ENCODE measurements at regions not wholly inside any gene's neighbourhood (a gene's known extent, or its start where the extent isn't known, plus 50 kb on each side); places are given as distances from the start of the nearest gene placed in this dataset.
"Not testable (repeated sequence)": the region's sequence is repeated elsewhere in the genome, so short reads cannot be mapped to it uniquely, and the experiment has no call there.

- ChIA-PET CTCF (no interaction called here), POLR2A (no interaction called here)
- no peaks in the 10 kb centered on the region for H3K27me3 ChIP-seq (ENCODE audit: insufficient read depth, low read length, poor library complexity, severe bottlenecking)
- H3K9me3 Mint-ChIP-seq: peaks cover 0 to 18% (median 5%) of the 10 kb centered on the region in 5 donors
- H3K27ac Mint-ChIP-seq: no peak overlapping the region
- H3K9me3 ChIP-seq (ENCODE audit: low read length): no peaks in the 10 kb centered on the region
- no peaks in the 10 kb centered on the region for H3K4me1 Mint-ChIP-seq
- no peak overlapping the region for H3K4me3 Mint-ChIP-seq
- no peaks in the 10 kb centered on the region for H3K27me3 Mint-ChIP-seq
- H3K27ac ChIP-seq (ENCODE audit: low read depth, low read length): no peak overlapping the region
- H3K4me1 ChIP-seq (ENCODE audit: insufficient read depth, low read length): no peaks in the 10 kb centered on the region
- H3K36me3 Mint-ChIP-seq: no peaks in the 10 kb centered on the region
- no peaks in the 10 kb centered on the region for H3K36me3 ChIP-seq (ENCODE audit: insufficient read depth, low read length)
- no peak overlapping the region for H3K4me3 ChIP-seq (ENCODE audit: low read length)
- no peak for DNase-seq
These were observed 342.6 kb upstream of the VCX start for GRCh38 chrX:7500386-7500785.

- Histone ChIP-seq H3K4me3 (ENCODE audit: low read length) (no peak overlapping the region), H3K27ac (ENCODE audit: low read depth, low read length) (no peak overlapping the region), H3K9me3 (ENCODE audit: low read length) (no peaks in the 10 kb centered on the region), H3K36me3 (ENCODE audit: insufficient read depth, low read length) (no peaks in the 10 kb centered on the region), H3K4me1 (ENCODE audit: insufficient read depth, low read length) (no peaks in the 10 kb centered on the region), H3K27me3 (ENCODE audit: insufficient read depth, low read length, poor library complexity, severe bottlenecking) (no peaks in the 10 kb centered on the region)
- Mint-ChIP-seq H3K27ac (no peak overlapping the region), H3K4me1 (no peaks in the 10 kb centered on the region), H3K27me3 (no peaks in the 10 kb centered on the region), H3K9me3 (peaks cover 0 to 7% (median 2%) of the 10 kb centered on the region in 5 donors), H3K4me3 (no peak overlapping the region), H3K36me3 (no peaks in the 10 kb centered on the region)
- CTCF ChIA-PET: no interaction called here
- no peak for DNase-seq
- POLR2A ChIA-PET: no interaction called here
These were observed 338.6 kb upstream of the PUDP start for GRCh38 chrX:7486505-7486904.

- Mint-ChIP-seq H3K36me3 (no peaks in the 10 kb centered on the region), H3K9me3 (peaks cover 0 to 7% (median 2%) of the 10 kb centered on the region in 5 donors), H3K27ac (no peak overlapping the region), H3K27me3 (no peaks in the 10 kb centered on the region), H3K4me3 (no peak overlapping the region), H3K4me1 (no peaks in the 10 kb centered on the region)
- POLR2A ChIA-PET: no interaction called here
- no peak for DNase-seq
- no peaks in the 10 kb centered on the region for H3K27me3 ChIP-seq (ENCODE audit: insufficient read depth, low read length, poor library complexity, severe bottlenecking)
- no peak overlapping the region for H3K27ac ChIP-seq (ENCODE audit: low read depth, low read length)
- no peaks in the 10 kb centered on the region for H3K36me3 ChIP-seq (ENCODE audit: insufficient read depth, low read length)
- H3K4me3 ChIP-seq (ENCODE audit: low read length): no peak overlapping the region
- no peaks in the 10 kb centered on the region for H3K4me1 ChIP-seq (ENCODE audit: insufficient read depth, low read length)
- CTCF ChIA-PET: no interaction called here
- no peaks in the 10 kb centered on the region for H3K9me3 ChIP-seq (ENCODE audit: low read length)
These were observed 337.1 kb upstream of the PUDP start for GRCh38 chrX:7485061-7485460.

- ChIA-PET POLR2A (no interaction called here), CTCF (no interaction called here)
- no peaks in the 10 kb centered on the region for H3K36me3 ChIP-seq (ENCODE audit: insufficient read depth, low read length)
- no peaks in the 10 kb centered on the region for H3K4me1 ChIP-seq (ENCODE audit: insufficient read depth, low read length)
- no peak for DNase-seq
- no peaks in the 10 kb centered on the region for H3K36me3 Mint-ChIP-seq
- no peaks in the 10 kb centered on the region for H3K9me3 ChIP-seq (ENCODE audit: low read length)
- no peaks in the 10 kb centered on the region for H3K27me3 ChIP-seq (ENCODE audit: insufficient read depth, low read length, poor library complexity, severe bottlenecking)
- no peaks in the 10 kb centered on the region for H3K27me3 Mint-ChIP-seq
- H3K4me3 Mint-ChIP-seq: no peak overlapping the region
- H3K4me3 ChIP-seq (ENCODE audit: low read length): no peak overlapping the region
- H3K9me3 Mint-ChIP-seq: peaks cover 0 to 8% (median 3%) of the 10 kb centered on the region in 5 donors
- H3K4me1 Mint-ChIP-seq: no peaks in the 10 kb centered on the region
- no peak overlapping the region for H3K27ac Mint-ChIP-seq
- no peak overlapping the region for H3K27ac ChIP-seq (ENCODE audit: low read depth, low read length)
These were observed 332.8 kb upstream of the PUDP start for GRCh38 chrX:7480721-7481120.

GRCh38 chrX:7462110-7462509, 314.2 kb upstream of the PUDP start:
- Histone ChIP-seq H3K4me3 (ENCODE audit: low read length) (no peak overlapping the region), H3K9me3 (ENCODE audit: low read length) (no peaks in the 10 kb centered on the region), H3K36me3 (ENCODE audit: insufficient read depth, low read length) (no peaks in the 10 kb centered on the region), H3K27me3 (ENCODE audit: insufficient read depth, low read length, poor library complexity, severe bottlenecking) (no peaks in the 10 kb centered on the region), H3K27ac (ENCODE audit: low read depth, low read length) (no peak overlapping the region), H3K4me1 (ENCODE audit: insufficient read depth, low read length) (no peaks in the 10 kb centered on the region)
- Mint-ChIP-seq H3K36me3 (peaks cover 0 to 3% (median 0%) of the 10 kb centered on the region in 3 donors), H3K27ac (no peak overlapping the region), H3K9me3 (peaks cover 0 to 8% (median 4%) of the 10 kb centered on the region in 5 donors), H3K4me3 (no peak overlapping the region), H3K27me3 (peaks cover 0 to 3% of the 10 kb centered on the region in 2 donors), H3K4me1 (no peaks in the 10 kb centered on the region)
- POLR2A ChIA-PET: no interaction called here
- no peak for DNase-seq
- CTCF ChIA-PET: no interaction called here

GRCh38 chrX:7461051-7461450, 313.1 kb upstream of the PUDP start:
- H3K9me3 ChIP-seq (ENCODE audit: low read length); H3K27ac ChIP-seq (ENCODE audit: low read depth, low read length); H3K27me3 Mint-ChIP-seq; H3K27ac Mint-ChIP-seq; CTCF ChIA-PET; H3K4me3 Mint-ChIP-seq; H3K9me3 Mint-ChIP-seq; DNase-seq; POLR2A ChIA-PET; H3K4me3 ChIP-seq (ENCODE audit: low read length); H3K4me1 Mint-ChIP-seq; H3K36me3 Mint-ChIP-seq; H3K27me3 ChIP-seq (ENCODE audit: insufficient read depth, low read length, poor library complexity, severe bottlenecking); H3K36me3 ChIP-seq (ENCODE audit: insufficient read depth, low read length); H3K4me1 ChIP-seq (ENCODE audit: insufficient read depth, low read length): not testable (repeated sequence)

GRCh38 chrX:7447801-7448499, 300.0 kb upstream of the PUDP start:
- Histone ChIP-seq H3K36me3 (ENCODE audit: insufficient read depth, low read length) (no peaks in the 10 kb centered on the region), H3K4me3 (ENCODE audit: low read length) (no peak overlapping the region), H3K27me3 (ENCODE audit: insufficient read depth, low read length, poor library complexity, severe bottlenecking) (no peaks in the 10 kb centered on the region), H3K27ac (ENCODE audit: low read depth, low read length) (no peak overlapping the region), H3K4me1 (ENCODE audit: insufficient read depth, low read length) (no peaks in the 10 kb centered on the region), H3K9me3 (ENCODE audit: low read length) (no peaks in the 10 kb centered on the region)
- Mint-ChIP-seq H3K36me3 (no peaks in the 10 kb centered on the region), H3K27ac (no peak overlapping the region), H3K4me1 (no peaks in the 10 kb centered on the region), H3K27me3 (peaks cover 0 to 2% of the 10 kb centered on the region in 2 donors), H3K4me3 (no peak overlapping the region), H3K9me3 (peaks cover 0 to 11% (median 7%) of the 10 kb centered on the region in 5 donors)
- POLR2A ChIA-PET: no interaction called here
- no peak for DNase-seq
- CTCF ChIA-PET: no interaction called here

GRCh38 chrX:7446815-7447214, 298.9 kb upstream of the PUDP start:
- H3K4me3 ChIP-seq (ENCODE audit: low read length): no peak overlapping the region
- no peaks in the 10 kb centered on the region for H3K4me1 ChIP-seq (ENCODE audit: insufficient read depth, low read length)
- CTCF ChIA-PET: no interaction called here
- no peak for DNase-seq
- Mint-ChIP-seq H3K36me3 (no peaks in the 10 kb centered on the region), H3K9me3 (peaks cover 0 to 16% (median 7%) of the 10 kb centered on the region in 5 donors), H3K4me1 (no peaks in the 10 kb centered on the region), H3K27me3 (peaks cover 0 to 2% of the 10 kb centered on the region in 2 donors), H3K27ac (no peak overlapping the region), H3K4me3 (no peak overlapping the region)
- POLR2A ChIA-PET: no interaction called here
- no peaks in the 10 kb centered on the region for H3K36me3 ChIP-seq (ENCODE audit: insufficient read depth, low read length)
- H3K27me3 ChIP-seq (ENCODE audit: insufficient read depth, low read length, poor library complexity, severe bottlenecking): no peaks in the 10 kb centered on the region
- no peak overlapping the region for H3K27ac ChIP-seq (ENCODE audit: low read depth, low read length)
- H3K9me3 ChIP-seq (ENCODE audit: low read length): no peaks in the 10 kb centered on the region

- no peaks in the 10 kb centered on the region for H3K4me1 ChIP-seq (ENCODE audit: insufficient read depth, low read length)
- Mint-ChIP-seq H3K36me3 (no peaks in the 10 kb centered on the region), H3K4me1 (no peaks in the 10 kb centered on the region), H3K27me3 (no peaks in the 10 kb centered on the region), H3K9me3 (peaks cover 0 to 18% (median 7%) of the 10 kb centered on the region in 5 donors), H3K27ac (no peak overlapping the region), H3K4me3 (no peak overlapping the region)
- no peak overlapping the region for H3K4me3 ChIP-seq (ENCODE audit: low read length)
- no peak for DNase-seq
- ChIA-PET POLR2A (no interaction called here), CTCF (no interaction called here)
- no peaks in the 10 kb centered on the region for H3K9me3 ChIP-seq (ENCODE audit: low read length)
- no peaks in the 10 kb centered on the region for H3K27me3 ChIP-seq (ENCODE audit: insufficient read depth, low read length, poor library complexity, severe bottlenecking)
- no peak overlapping the region for H3K27ac ChIP-seq (ENCODE audit: low read depth, low read length)
- no peaks in the 10 kb centered on the region for H3K36me3 ChIP-seq (ENCODE audit: insufficient read depth, low read length)
These were observed 297.0 kb upstream of the PUDP start for GRCh38 chrX:7444967-7445366.
